ENCODE measurements at regions not wholly inside any gene's neighbourhood (a gene's known extent, or its start where the extent isn't known, plus 50 kb on each side); places are given as distances from the start of the nearest gene placed in this dataset.

- no peak for DNase-seq
These were observed 226.9 kb downstream of the CDC5L start for GRCh38 chr6:44614396-44614795.

GRCh38 chr6:44615621-44616020 is 228.1 kb downstream of the CDC5L start:
- DNase-seq: no peak

- DNase-seq: no peak
These were observed 229.9 kb downstream of the CDC5L start for GRCh38 chr6:44617416-44617815.

GRCh38 chr6:44618371-44618770 is 230.9 kb downstream of the CDC5L start:
- DNase-seq: no peak

GRCh38 chr6:44620922-44621321 is 233.4 kb downstream of the CDC5L start:
- no peak for DNase-seq

GRCh38 chr6:44621846-44622245 is 234.3 kb downstream of the CDC5L start:
- DNase-seq: no peak

GRCh38 chr6:44622555-44622954 is 235.0 kb downstream of the CDC5L start:
- DNase-seq: no peak

GRCh38 chr6:44622956-44623355 is 235.4 kb downstream of the CDC5L start:
- DNase-seq: no peak

- DNase-seq: no peak
These were observed 236.7 kb downstream of the CDC5L start for GRCh38 chr6:44624226-44624625.

- no peak for DNase-seq
These were observed 237.5 kb downstream of the CDC5L start for GRCh38 chr6:44624936-44625573.

GRCh38 chr6:44625996-44626395 is 238.5 kb downstream of the CDC5L start:
- DNase-seq: no peak

GRCh38 chr6:44626616-44627015 is 239.1 kb downstream of the CDC5L start:
- DNase-seq: no peak

- DNase-seq: no peak
These were observed 239.8 kb downstream of the CDC5L start for GRCh38 chr6:44627091-44627882.

- DNase-seq: no peak
These were observed 240.4 kb downstream of the CDC5L start for GRCh38 chr6:44627883-44628271.

- DNase-seq: no peak
These were observed 240.8 kb downstream of the CDC5L start for GRCh38 chr6:44628347-44628746.

- no peak for DNase-seq
These were observed 242.1 kb downstream of the CDC5L start for GRCh38 chr6:44629636-44630035.

- no peak for DNase-seq
These were observed 242.9 kb downstream of the CDC5L start for GRCh38 chr6:44630125-44631028.

GRCh38 chr6:44631968-44632367 is 244.5 kb downstream of the CDC5L start:
- no peak for DNase-seq

GRCh38 chr6:44634321-44634720 is 246.8 kb downstream of the CDC5L start:
- no peak for DNase-seq

GRCh38 chr6:44635486-44635885 is 248.0 kb downstream of the CDC5L start:
- no peak for DNase-seq

GRCh38 chr6:44636561-44637248 is 249.2 kb downstream of the CDC5L start:
- DNase-seq: no peak

GRCh38 chr6:44641344-44642031 is 254.0 kb downstream of the CDC5L start:
- no peak for DNase-seq

All from stimulated activated CD4-positive, alpha-beta T cell treated with anti-CD3 and anti-CD28 coated beads, Interleukin-4, amount 100 ng/mL, for 4 hours (primary cell).